K562 (cell line): ENCODE measurements at regions not wholly inside any gene's neighbourhood (a gene's known extent, or its start where the extent isn't known, plus 50 kb on each side); places are given as distances from the start of the nearest gene placed in this dataset.

Experiments
- ELF1 ChIP-seq: fragments of 200-800 bp; sonication (Bioruptor generic); IDR thresholded peaks from 2 replicates; pipeline ENCODE4 v1.6.1; 2016; ENCODE audit warnings: missing genetic modification characterization, missing compliant biosample characterization
- KDM1A ChIP-seq, 2 experiments: fragments of 450-650 bp; IDR thresholded peaks; 2 replicates each; pipeline ENCODE4 v1.6.1; 2016; ENCODE audit warnings: mild to moderate bottlenecking in 2 of 2
- KDM2B ChIP-seq: fragments of 250-450 bp; sonication (Bioruptor Pico); IDR thresholded peaks from 2 replicates; pipeline ENCODE4 v1.8.0; 2021; ENCODE audit warnings: mild to moderate bottlenecking, moderate library complexity
- KDM5B ChIP-seq: fragments of 200-600 bp; sonication (generic); IDR thresholded peaks from 2 replicates; pipeline ENCODE4 v1.6.1; 2012; ENCODE audit warnings: low read depth, mild to moderate bottlenecking, moderate library complexity, low read length, control low read depth, inconsistent platforms; ENCODE audit not compliant: insufficient replicate concordance
- PCBP1 ChIP-seq: fragments of 200-400 bp; formaldehyde crosslinking; IDR thresholded peaks from 2 replicates; pipeline ENCODE4 v1.6.1; 2018; ENCODE audit warnings: mild to moderate bottlenecking, low read depth, low read length; ENCODE audit not compliant: poor library complexity, severe bottlenecking
- TAF15 ChIP-seq: fragments of 200-400 bp; formaldehyde crosslinking; IDR thresholded peaks from 2 replicates; pipeline ENCODE4 v1.6.1; 2017; ENCODE audit warnings: mild to moderate bottlenecking, low read depth, low read length, moderate library complexity
- ZFP36 ChIP-seq: fragments of 150-350 bp; IDR thresholded peaks from 2 replicates; pipeline ENCODE4 v1.6.1; 2018; ENCODE audit warnings: low read length, low read depth; ENCODE audit not compliant: partially characterized antibody
- ZFX ChIP-seq: sonication (generic); formaldehyde crosslinking; IDR thresholded peaks from 2 replicates; pipeline ENCODE4 v1.8.0; 2022; ENCODE audit warnings: mild to moderate bottlenecking, missing genetic modification reagents, moderate library complexity
- TF ChIP-seq, protein P1 (sequence below): sonication (generic); formaldehyde crosslinking; IDR thresholded peaks from 2 replicates; pipeline ENCODE4 v1.5.0; 2020; ENCODE audit warnings: missing genetic modification reagents
- TF ChIP-seq, protein P2 (sequence below): fragments of 250-450 bp; sonication (Bioruptor Pico); IDR thresholded peaks from 2 replicates; pipeline ENCODE4 v1.4.0; 2020; ENCODE audit warnings: borderline replicate concordance
- TF ChIP-seq, protein P3 (sequence below), 3 experiments: IDR thresholded peaks in 2 of 3; conservative IDR thresholded peaks in 1 of 3; 2 replicates each; pipeline ENCODE4 v1.5.1; 2011 to 2012; ENCODE audit warnings: low read length in 3 of 3, mild to moderate bottlenecking in 3 of 3, control low read depth in 2 of 3, improper control_type of control experiment in 1 of 3, inconsistent platforms in 1 of 3, low read depth in 1 of 3, mixed read lengths in 1 of 3, moderate library complexity in 1 of 3; ENCODE audit not compliant: insufficient read depth in 2 of 3
- TF ChIP-seq, protein P4 (sequence below), 2 experiments: fragments of 200-800 bp in 1 of 2; sonication (Bioruptor generic) in 1 of 2; sonication (generic) in 1 of 2; formaldehyde crosslinking in 1 of 2; IDR thresholded peaks in 1 of 2; conservative IDR thresholded peaks in 1 of 2; 2 replicates each; pipeline versions ENCODE4 v1.5.0 to v1.6.1; 2016 to 2020; ENCODE audit warnings: missing compliant biosample characterization in 1 of 2, missing genetic modification characterization in 1 of 2, missing genetic modification reagents in 1 of 2
- TF ChIP-seq, protein P5 (sequence below), 2 experiments: fragments of 450-650 bp; formaldehyde crosslinking in 1 of 2; IDR thresholded peaks; 2 replicates each; pipeline versions ENCODE4 v1.4.0 to v1.6.1; 2014 to 2020; ENCODE audit warnings: mild to moderate bottlenecking in 2 of 2, borderline replicate concordance in 1 of 2, low read depth in 1 of 2

DNA sequence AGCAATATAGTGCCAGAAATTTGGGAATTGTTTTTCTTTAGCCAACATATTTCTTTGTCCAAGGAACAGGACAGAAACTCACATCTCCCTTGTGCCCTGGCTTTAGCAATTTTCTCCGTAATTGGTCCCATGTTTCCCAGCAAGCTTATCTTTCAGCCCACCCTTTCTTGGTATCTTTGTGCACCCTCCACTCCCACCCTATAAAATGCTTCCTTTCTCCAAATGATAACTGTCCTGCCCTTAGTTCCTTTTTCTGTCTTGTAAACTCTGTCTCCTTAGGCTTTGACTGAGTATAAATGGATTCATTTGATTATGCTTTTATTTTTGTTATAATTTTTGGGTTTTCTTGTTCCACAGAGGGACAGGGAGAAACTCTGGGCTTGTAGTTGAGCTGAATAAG lies 442.8 kb downstream of the ATP23 start:
- TF ChIP-seq, protein P1, sequence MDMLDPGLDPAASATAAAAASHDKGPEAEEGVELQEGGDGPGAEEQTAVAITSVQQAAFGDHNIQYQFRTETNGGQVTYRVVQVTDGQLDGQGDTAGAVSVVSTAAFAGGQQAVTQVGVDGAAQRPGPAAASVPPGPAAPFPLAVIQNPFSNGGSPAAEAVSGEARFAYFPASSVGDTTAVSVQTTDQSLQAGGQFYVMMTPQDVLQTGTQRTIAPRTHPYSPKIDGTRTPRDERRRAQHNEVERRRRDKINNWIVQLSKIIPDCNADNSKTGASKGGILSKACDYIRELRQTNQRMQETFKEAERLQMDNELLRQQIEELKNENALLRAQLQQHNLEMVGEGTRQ (CRISPR knock-in tag) = no peak
- TF ChIP-seq, protein P2, sequence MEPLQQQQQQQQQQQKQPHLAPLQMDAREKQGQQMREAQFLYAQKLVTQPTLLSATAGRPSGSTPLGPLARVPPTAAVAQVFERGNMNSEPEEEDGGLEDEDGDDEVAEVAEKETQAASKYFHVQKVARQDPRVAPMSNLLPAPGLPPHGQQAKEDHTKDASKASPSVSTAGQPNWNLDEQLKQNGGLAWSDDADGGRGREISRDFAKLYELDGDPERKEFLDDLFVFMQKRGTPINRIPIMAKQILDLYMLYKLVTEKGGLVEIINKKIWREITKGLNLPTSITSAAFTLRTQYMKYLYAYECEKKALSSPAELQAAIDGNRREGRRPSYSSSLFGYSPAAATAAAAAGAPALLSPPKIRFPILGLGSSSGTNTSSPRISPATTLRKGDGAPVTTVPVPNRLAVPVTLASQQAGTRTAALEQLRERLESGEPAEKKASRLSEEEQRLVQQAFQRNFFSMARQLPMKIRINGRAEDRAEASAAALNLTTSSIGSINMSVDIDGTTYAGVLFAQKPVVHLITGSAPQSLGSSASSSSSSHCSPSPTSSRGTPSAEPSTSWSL (CRISPR knock-in tag) = no peak
- TF ChIP-seq, protein P3, sequence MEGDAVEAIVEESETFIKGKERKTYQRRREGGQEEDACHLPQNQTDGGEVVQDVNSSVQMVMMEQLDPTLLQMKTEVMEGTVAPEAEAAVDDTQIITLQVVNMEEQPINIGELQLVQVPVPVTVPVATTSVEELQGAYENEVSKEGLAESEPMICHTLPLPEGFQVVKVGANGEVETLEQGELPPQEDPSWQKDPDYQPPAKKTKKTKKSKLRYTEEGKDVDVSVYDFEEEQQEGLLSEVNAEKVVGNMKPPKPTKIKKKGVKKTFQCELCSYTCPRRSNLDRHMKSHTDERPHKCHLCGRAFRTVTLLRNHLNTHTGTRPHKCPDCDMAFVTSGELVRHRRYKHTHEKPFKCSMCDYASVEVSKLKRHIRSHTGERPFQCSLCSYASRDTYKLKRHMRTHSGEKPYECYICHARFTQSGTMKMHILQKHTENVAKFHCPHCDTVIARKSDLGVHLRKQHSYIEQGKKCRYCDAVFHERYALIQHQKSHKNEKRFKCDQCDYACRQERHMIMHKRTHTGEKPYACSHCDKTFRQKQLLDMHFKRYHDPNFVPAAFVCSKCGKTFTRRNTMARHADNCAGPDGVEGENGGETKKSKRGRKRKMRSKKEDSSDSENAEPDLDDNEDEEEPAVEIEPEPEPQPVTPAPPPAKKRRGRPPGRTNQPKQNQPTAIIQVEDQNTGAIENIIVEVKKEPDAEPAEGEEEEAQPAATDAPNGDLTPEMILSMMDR (IDR thresholded peaks at IDR 0.05 in 2 of 3, conservative IDR thresholded peaks at IDR 0.05 in 1 of 3; ENCODE audit: insufficient read depth in 2 of 3, low read depth in 1 of 3, low read length in 3 of 3) = no peak
- TF ChIP-seq PCBP1 (no peak), KDM2B (CRISPR knock-in tag) (no peak), KDM5B (no peak), KDM1A (IDR thresholded peaks at IDR 0.05) (no peak), ZFP36 (no peak), ZFX (no peak), TAF15 (no peak), ELF1 (tag) (no peak)
- TF ChIP-seq, protein P4, sequence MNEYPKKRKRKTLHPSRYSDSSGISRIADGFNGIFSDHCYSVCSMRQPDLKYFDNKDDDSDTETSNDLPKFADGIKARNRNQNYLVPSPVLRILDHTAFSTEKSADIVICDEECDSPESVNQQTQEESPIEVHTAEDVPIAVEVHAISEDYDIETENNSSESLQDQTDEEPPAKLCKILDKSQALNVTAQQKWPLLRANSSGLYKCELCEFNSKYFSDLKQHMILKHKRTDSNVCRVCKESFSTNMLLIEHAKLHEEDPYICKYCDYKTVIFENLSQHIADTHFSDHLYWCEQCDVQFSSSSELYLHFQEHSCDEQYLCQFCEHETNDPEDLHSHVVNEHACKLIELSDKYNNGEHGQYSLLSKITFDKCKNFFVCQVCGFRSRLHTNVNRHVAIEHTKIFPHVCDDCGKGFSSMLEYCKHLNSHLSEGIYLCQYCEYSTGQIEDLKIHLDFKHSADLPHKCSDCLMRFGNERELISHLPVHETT (CRISPR knock-in tag; conservative IDR thresholded peaks at IDR 0.05 in 1 of 2, IDR thresholded peaks at IDR 0.05 in 1 of 2) = no peak
- TF ChIP-seq, protein P5, sequence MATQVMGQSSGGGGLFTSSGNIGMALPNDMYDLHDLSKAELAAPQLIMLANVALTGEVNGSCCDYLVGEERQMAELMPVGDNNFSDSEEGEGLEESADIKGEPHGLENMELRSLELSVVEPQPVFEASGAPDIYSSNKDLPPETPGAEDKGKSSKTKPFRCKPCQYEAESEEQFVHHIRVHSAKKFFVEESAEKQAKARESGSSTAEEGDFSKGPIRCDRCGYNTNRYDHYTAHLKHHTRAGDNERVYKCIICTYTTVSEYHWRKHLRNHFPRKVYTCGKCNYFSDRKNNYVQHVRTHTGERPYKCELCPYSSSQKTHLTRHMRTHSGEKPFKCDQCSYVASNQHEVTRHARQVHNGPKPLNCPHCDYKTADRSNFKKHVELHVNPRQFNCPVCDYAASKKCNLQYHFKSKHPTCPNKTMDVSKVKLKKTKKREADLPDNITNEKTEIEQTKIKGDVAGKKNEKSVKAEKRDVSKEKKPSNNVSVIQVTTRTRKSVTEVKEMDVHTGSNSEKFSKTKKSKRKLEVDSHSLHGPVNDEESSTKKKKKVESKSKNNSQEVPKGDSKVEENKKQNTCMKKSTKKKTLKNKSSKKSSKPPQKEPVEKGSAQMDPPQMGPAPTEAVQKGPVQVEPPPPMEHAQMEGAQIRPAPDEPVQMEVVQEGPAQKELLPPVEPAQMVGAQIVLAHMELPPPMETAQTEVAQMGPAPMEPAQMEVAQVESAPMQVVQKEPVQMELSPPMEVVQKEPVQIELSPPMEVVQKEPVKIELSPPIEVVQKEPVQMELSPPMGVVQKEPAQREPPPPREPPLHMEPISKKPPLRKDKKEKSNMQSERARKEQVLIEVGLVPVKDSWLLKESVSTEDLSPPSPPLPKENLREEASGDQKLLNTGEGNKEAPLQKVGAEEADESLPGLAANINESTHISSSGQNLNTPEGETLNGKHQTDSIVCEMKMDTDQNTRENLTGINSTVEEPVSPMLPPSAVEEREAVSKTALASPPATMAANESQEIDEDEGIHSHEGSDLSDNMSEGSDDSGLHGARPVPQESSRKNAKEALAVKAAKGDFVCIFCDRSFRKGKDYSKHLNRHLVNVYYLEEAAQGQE (IDR thresholded peaks at IDR 0.05; ENCODE audit: borderline replicate concordance) = no peak
- TF ChIP-seq, protein P5 (CRISPR knock-in tag; IDR thresholded peaks at IDR 0.05; ENCODE audit: low read depth) = no peak
